Breast epithelium (tissue), 4 donors: ENCODE measurements at regions not wholly inside any gene's neighbourhood (a gene's known extent, or its start where the extent isn't known, plus 50 kb on each side); places are given as distances from the start of the nearest gene placed in this dataset.

Experiments used
- DNase-seq, 2 donors: peaks; one replicate each; pipeline ENCODE4 v3.0.0-alpha.2; 2019; ENCODE audit warnings: low spot score in 2 of 2
- H3K27ac ChIP-seq, 2 donors: fragments of 200-600 bp; sonication (generic) in 1 of 2; one replicate each; pipeline ENCODE4 v1.5.1; 2016 to 2019; ENCODE audit warnings: mild to moderate bottlenecking in 1 of 2
- H3K27me3 ChIP-seq, 2 donors: fragments of 200-600 bp; sonication (generic) in 1 of 2; one replicate each; pipeline versions ENCODE4 v1.5.1 to v1.6.0; 2017 to 2019; ENCODE audit warnings: control low read depth in 1 of 2, mild to moderate bottlenecking in 1 of 2
- H3K36me3 ChIP-seq: fragments of 200-600 bp; one replicate; pipeline ENCODE4 v1.5.1; 2019
- H3K4me1 ChIP-seq, 2 donors: fragments of 200-600 bp; sonication (generic); one replicate each; pipeline ENCODE4 v1.5.1; 2016 to 2019; ENCODE audit warnings: control low read depth in 1 of 2
- H3K4me3 ChIP-seq, 3 donors: fragments of 200-600 bp; sonication (generic); 1 replicate in 2 of 3; 2 replicates in 1 of 3; pipeline ENCODE4 v1.5.1; 2016 to 2019; ENCODE audit warnings: mild to moderate bottlenecking in 3 of 3, moderate library complexity in 2 of 3
- H3K9me3 ChIP-seq, 2 donors: fragments of 200-600 bp; sonication (generic) in 1 of 2; one replicate each; pipeline ENCODE4 v1.5.1; 2016 to 2019; ENCODE audit warnings: control low read depth in 1 of 2
- POLR2A ChIP-seq: fragments of 450-650 bp; IDR thresholded peaks from one replicate; pipeline ENCODE4 v1.6.1; 2016; ENCODE audit warnings: antibody characterized with exemption, mild to moderate bottlenecking, moderate library complexity
- POLR2AphosphoS5 ChIP-seq, 3 donors: sonication (generic); formaldehyde crosslinking; IDR thresholded peaks; one replicate each; pipeline ENCODE4 v1.6.1; 2017; ENCODE audit warnings: antibody characterized with exemption in 3 of 3
- intact Hi-C: fragments of 100-400 bp; cut with DNase I; formaldehyde crosslinking; loops from one replicate; pipeline ENCODE4 v1.15.1; 2023; ENCODE audit warnings: low total_unique reads
- TF ChIP-seq, protein P1 (sequence below), 3 donors: fragments of 450-650 bp; IDR thresholded peaks; one replicate each; pipeline ENCODE4 v1.5.1; 2016 to 2017; ENCODE audit warnings: antibody characterized with exemption in 3 of 3, mild to moderate bottlenecking in 3 of 3, moderate library complexity in 3 of 3

DNA sequence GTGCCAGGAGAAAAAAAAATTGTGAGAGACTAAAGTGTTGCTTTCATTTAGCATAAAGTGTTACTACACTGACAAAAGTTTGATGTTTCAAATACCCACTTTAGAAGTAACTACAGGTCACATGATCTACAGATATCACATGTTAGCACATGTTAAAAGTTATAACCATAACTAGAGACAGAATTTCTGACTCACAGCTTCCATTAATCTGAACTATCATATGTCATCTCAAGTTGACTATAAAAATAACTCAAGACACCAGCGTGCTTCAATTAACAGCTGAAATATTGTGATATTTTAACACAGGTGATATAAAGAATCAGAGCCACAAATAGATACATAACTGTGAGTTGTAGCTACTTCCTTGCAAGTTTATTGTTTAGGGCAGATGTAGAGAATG, 591.5 kb upstream of the PITX2 start:
- no peak for TF ChIP-seq POLR2A
- TF ChIP-seq, protein P1, sequence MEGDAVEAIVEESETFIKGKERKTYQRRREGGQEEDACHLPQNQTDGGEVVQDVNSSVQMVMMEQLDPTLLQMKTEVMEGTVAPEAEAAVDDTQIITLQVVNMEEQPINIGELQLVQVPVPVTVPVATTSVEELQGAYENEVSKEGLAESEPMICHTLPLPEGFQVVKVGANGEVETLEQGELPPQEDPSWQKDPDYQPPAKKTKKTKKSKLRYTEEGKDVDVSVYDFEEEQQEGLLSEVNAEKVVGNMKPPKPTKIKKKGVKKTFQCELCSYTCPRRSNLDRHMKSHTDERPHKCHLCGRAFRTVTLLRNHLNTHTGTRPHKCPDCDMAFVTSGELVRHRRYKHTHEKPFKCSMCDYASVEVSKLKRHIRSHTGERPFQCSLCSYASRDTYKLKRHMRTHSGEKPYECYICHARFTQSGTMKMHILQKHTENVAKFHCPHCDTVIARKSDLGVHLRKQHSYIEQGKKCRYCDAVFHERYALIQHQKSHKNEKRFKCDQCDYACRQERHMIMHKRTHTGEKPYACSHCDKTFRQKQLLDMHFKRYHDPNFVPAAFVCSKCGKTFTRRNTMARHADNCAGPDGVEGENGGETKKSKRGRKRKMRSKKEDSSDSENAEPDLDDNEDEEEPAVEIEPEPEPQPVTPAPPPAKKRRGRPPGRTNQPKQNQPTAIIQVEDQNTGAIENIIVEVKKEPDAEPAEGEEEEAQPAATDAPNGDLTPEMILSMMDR (IDR thresholded peaks at IDR 0.05) = no peak
- no peak for TF ChIP-seq POLR2AphosphoS5 (IDR thresholded peaks at IDR 0.05)
- no peaks in the 10 kb centered on the region for H3K9me3 ChIP-seq
- DNase-seq = no peak
- no peak overlapping the region for H3K27ac ChIP-seq
- intact Hi-C loops = no loop called here
- no peaks in the 10 kb centered on the region for H3K4me1 ChIP-seq
- H3K27me3 ChIP-seq = no peaks in the 10 kb centered on the region
- H3K36me3 ChIP-seq = no peaks in the 10 kb centered on the region
- no peak overlapping the region for H3K4me3 ChIP-seq

DNA sequence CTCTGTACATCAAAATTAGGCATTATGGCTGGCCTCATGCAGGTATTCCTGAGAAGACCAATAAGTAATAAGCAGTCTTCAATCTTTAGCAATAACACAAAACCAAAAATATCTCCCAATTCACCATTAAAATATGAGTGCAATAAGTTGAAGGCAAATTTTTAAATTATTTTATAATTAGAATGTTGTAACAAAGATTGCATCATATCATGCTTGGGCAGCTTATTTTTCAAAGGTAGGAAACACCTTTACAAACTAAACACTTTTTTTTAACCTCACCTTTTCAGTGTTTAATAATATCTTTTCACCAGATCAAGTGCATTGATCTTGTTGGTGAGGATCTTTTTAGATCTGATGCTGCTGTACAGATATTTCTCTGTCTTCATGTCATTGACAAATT, 592.9 kb upstream of the PITX2 start:
- H3K9me3 ChIP-seq = no peaks in the 10 kb centered on the region
- intact Hi-C loops = no loop called here
- no peak overlapping the region for H3K4me3 ChIP-seq
- H3K4me1 ChIP-seq = no peaks in the 10 kb centered on the region
- no peaks in the 10 kb centered on the region for H3K27me3 ChIP-seq
- H3K27ac ChIP-seq = no peak overlapping the region
- no peak for DNase-seq
- TF ChIP-seq, protein P1 (IDR thresholded peaks at IDR 0.05) = no peak
- TF ChIP-seq POLR2AphosphoS5 (IDR thresholded peaks at IDR 0.05) (no peak), POLR2A (no peak)
- H3K36me3 ChIP-seq = no peaks in the 10 kb centered on the region

DNA sequence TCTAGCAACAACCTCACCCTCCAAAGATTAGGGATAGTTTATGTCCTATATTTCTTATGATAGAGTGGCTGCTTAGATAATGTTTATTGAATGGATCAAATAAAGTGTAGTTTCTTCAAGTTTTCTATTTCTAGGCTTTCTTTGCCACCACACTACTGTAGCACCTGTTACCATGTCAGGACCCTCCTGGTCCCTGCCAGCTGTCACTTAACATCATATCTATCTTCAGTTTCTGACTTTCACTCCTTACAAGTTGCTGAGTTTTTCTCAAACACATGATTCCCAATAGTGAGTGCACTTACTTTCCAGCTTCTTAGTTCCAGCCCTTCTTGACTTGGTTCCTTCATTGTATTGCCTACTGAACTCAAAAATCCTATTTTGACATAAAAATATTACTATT, 593.9 kb upstream of the PITX2 start:
- intact Hi-C loops = no loop called here
- no peak for TF ChIP-seq POLR2AphosphoS5 (IDR thresholded peaks at IDR 0.05)
- TF ChIP-seq POLR2A = no peak
- TF ChIP-seq, protein P1 (IDR thresholded peaks at IDR 0.05) = no peak
- Histone ChIP-seq H3K27me3 (no peaks in the 10 kb centered on the region), H3K4me1 (no peaks in the 10 kb centered on the region), H3K9me3 (no peaks in the 10 kb centered on the region), H3K27ac (no peak overlapping the region), H3K36me3 (no peaks in the 10 kb centered on the region), H3K4me3 (no peak overlapping the region)
- no peak for DNase-seq

DNA sequence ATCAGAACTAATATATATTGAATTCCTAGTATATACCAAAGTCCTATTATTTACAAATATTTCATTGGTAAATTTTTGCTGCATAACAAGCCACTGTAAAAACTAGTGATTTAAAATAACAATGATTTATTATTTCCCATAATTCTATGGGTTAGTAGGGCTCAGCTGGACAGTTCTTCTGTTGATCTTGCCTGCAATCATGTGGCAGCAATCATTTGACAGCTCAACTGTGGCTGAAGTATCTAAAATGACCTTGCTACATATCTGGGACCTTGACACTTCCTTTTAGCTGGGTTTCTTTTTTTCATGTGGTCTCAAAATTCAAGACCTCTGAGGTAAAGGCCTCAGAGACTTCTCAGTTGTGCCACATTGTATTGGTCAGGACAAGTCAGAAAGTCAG, 598.5 kb upstream of the PITX2 start:
- no peak for TF ChIP-seq POLR2AphosphoS5 (IDR thresholded peaks at IDR 0.05)
- TF ChIP-seq, protein P1 (IDR thresholded peaks at IDR 0.05) = no peak
- TF ChIP-seq POLR2A = no peak
- no peaks in the 10 kb centered on the region for H3K36me3 ChIP-seq
- H3K27me3 ChIP-seq = no peaks in the 10 kb centered on the region
- no peaks in the 10 kb centered on the region for H3K4me1 ChIP-seq
- no peak for DNase-seq
- no peaks in the 10 kb centered on the region for H3K9me3 ChIP-seq
- no peak overlapping the region for H3K27ac ChIP-seq
- H3K4me3 ChIP-seq = no peak overlapping the region
- intact Hi-C loops = no loop called here

DNA sequence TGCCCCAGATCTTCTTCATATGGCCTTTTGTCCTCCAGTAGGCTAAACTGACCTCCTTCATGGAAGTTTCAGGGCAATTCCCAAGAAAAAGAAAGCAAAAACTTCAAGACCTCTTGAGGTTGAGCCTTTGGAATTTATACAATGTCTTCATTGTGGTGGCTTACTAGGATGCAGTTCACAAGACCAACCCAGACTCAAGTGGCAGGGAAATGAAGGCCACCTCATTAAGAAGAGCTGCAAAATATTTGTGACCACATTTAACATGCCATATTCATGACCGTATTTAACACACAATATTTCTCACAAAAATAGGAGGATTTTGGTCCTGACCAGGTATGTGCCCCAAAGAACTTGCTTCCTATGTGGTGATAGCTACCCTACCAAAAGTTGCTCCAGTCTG, 605.5 kb upstream of the PITX2 start:
- no peak overlapping the region for H3K4me3 ChIP-seq
- H3K27me3 ChIP-seq = no peaks in the 10 kb centered on the region
- no peak overlapping the region for H3K27ac ChIP-seq
- no peaks in the 10 kb centered on the region for H3K4me1 ChIP-seq
- no peaks in the 10 kb centered on the region for H3K36me3 ChIP-seq
- intact Hi-C loops = no loop called here
- DNase-seq = no peak
- TF ChIP-seq POLR2A = no peak
- TF ChIP-seq, protein P1 (IDR thresholded peaks at IDR 0.05) = no peak
- TF ChIP-seq POLR2AphosphoS5 (IDR thresholded peaks at IDR 0.05) = no peak
- no peaks in the 10 kb centered on the region for H3K9me3 ChIP-seq
